H1 (cell line): ENCODE measurements at regions not wholly inside any gene's neighbourhood (a gene's known extent, or its start where the extent isn't known, plus 50 kb on each side); places are given as distances from the start of the nearest gene placed in this dataset.

Source experiments
- CEBPB ChIP-seq: IDR thresholded peaks from 2 replicates; pipeline ENCODE4 v1.6.1; 2012; ENCODE audit warnings: low read depth, low read length
- CTCF ChIP-seq, 3 experiments: IDR thresholded peaks; 1 replicate in 2 of 3; 2 replicates in 1 of 3; pipeline versions ENCODE4 v1.5.1 to v1.6.1; 2011; ENCODE audit warnings: low read length in 3 of 3, mild to moderate bottlenecking in 3 of 3, inconsistent platforms in 2 of 3, low read depth in 1 of 3, moderate library complexity in 1 of 3; ENCODE audit not compliant: insufficient read depth in 1 of 3; ENCODE audit errors: control extremely low read depth in 1 of 3
- POLR2A ChIP-seq, 2 experiments: IDR thresholded peaks; 1 replicate in 1 of 2; 2 replicates in 1 of 2; pipeline ENCODE4 v1.6.1; 2011; ENCODE audit warnings: low read depth in 2 of 2, low read length in 2 of 2, mild to moderate bottlenecking in 2 of 2; ENCODE audit errors: control extremely low read depth in 1 of 2
- RAD21 ChIP-seq, 2 experiments: IDR thresholded peaks in 1 of 2; conservative IDR thresholded peaks in 1 of 2; 2 replicates each; pipeline ENCODE4 v1.6.1; 2011; ENCODE audit warnings: low read depth in 2 of 2, low read length in 2 of 2, improper control_type of control experiment in 1 of 2, inconsistent platforms in 1 of 2, mild to moderate bottlenecking in 1 of 2, moderate library complexity in 1 of 2
- SIX5 ChIP-seq: IDR thresholded peaks from 2 replicates; pipeline ENCODE4 v1.6.1; 2011; ENCODE audit warnings: mild to moderate bottlenecking, low read depth, low read length

GRCh38 chr2:204367466-204367865 is 177.8 kb upstream of the PARD3B start:
- TF ChIP-seq SIX5 (no peak), CEBPB (no peak), POLR2A (IDR thresholded peaks at IDR 0.05; ENCODE audit: control extremely low read depth in 1 of 2, low read depth in 2 of 2, low read length in 2 of 2) (no peak), CTCF (IDR thresholded peaks at IDR 0.05; ENCODE audit: control extremely low read depth in 1 of 3, insufficient read depth in 1 of 3, low read depth in 1 of 3, low read length in 3 of 3) (no peak), RAD21 (IDR thresholded peaks at IDR 0.05 in 1 of 2, conservative IDR thresholded peaks at IDR 0.05 in 1 of 2; ENCODE audit: low read depth in 2 of 2, low read length in 2 of 2) (no peak)
